Medulla oblongata (tissue), 1 donor: ENCODE measurements at regions not wholly inside any gene's neighbourhood (a gene's known extent, or its start where the extent isn't known, plus 50 kb on each side); places are given as distances from the start of the nearest gene placed in this dataset.
"Not testable (repeated sequence)": the region's sequence is repeated elsewhere in the genome, so short reads cannot be mapped to it uniquely, and the experiment has no call there.

ENCODE experiments used
- DNase-seq: peaks from one replicate; pipeline ENCODE4 v3.0.0-alpha.2; 2015; ENCODE audit errors: extremely low spot score

- DNase-seq = no peak
Measured at GRCh38 chr3:74978684-74979083, 364.2 kb upstream of the CNTN3 start.

GRCh38 chr3:74985028-74985904 lies 370.8 kb upstream of the CNTN3 start:
- DNase-seq = not testable (repeated sequence)

- DNase-seq = no peak
Measured at GRCh38 chr3:74988095-74988494, 373.6 kb upstream of the CNTN3 start.

- no peak for DNase-seq
Measured at GRCh38 chr3:74992898-74993297, 378.4 kb upstream of the CNTN3 start.

- DNase-seq = no peak
Measured at GRCh38 chr3:75001330-75001729, 386.9 kb upstream of the CNTN3 start.

- no peak for DNase-seq
Measured at GRCh38 chr3:75012791-75013331, 398.4 kb upstream of the CNTN3 start.

- no peak for DNase-seq
Measured at GRCh38 chr3:75014008-75014407, 399.5 kb upstream of the CNTN3 start.

- no peak for DNase-seq
Measured at GRCh38 chr3:75015280-75015679, 400.8 kb upstream of the CNTN3 start.

GRCh38 chr3:75035146-75035545 lies 420.7 kb upstream of the CNTN3 start:
- no peak for DNase-seq

- DNase-seq = no peak
Measured at GRCh38 chr3:75042941-75043340, 428.5 kb upstream of the CNTN3 start.

- DNase-seq = no peak
Measured at GRCh38 chr3:75048650-75049049, 434.2 kb upstream of the CNTN3 start.

GRCh38 chr3:75049533-75049932 lies 435.1 kb upstream of the CNTN3 start:
- DNase-seq = no peak

GRCh38 chr3:75059120-75059519 lies 444.7 kb upstream of the CNTN3 start:
- DNase-seq = no peak

- DNase-seq = no peak
Measured at GRCh38 chr3:75061806-75062205, 447.3 kb upstream of the CNTN3 start.

- no peak for DNase-seq
Measured at GRCh38 chr3:75075158-75075557, 460.7 kb upstream of the CNTN3 start.

- DNase-seq = no peak
Measured at GRCh38 chr3:75076481-75076880, 462.0 kb upstream of the CNTN3 start.

- DNase-seq = no peak
Measured at GRCh38 chr3:75078290-75078689, 463.8 kb upstream of the CNTN3 start.

- no peak for DNase-seq
Measured at GRCh38 chr3:75082845-75083244, 468.4 kb upstream of the CNTN3 start.

- peak; percentile 4 for DNase-seq
Measured at GRCh38 chr3:75089841-75090240, 475.4 kb upstream of the CNTN3 start.

- DNase-seq = no peak
Measured at GRCh38 chr3:75101329-75102147, 487.1 kb upstream of the CNTN3 start.

GRCh38 chr3:75110741-75111140 lies 496.3 kb upstream of the CNTN3 start:
- no peak for DNase-seq

- DNase-seq = no peak
Measured at GRCh38 chr3:75115695-75116094, 501.2 kb upstream of the CNTN3 start.

GRCh38 chr3:75118779-75119178 lies 504.3 kb upstream of the CNTN3 start:
- no peak for DNase-seq
